ENCODE measurements at regions not wholly inside any gene's neighbourhood (a gene's known extent, or its start where the extent isn't known, plus 50 kb on each side); places are given as distances from the start of the nearest gene placed in this dataset.

GRCh38 chr1:235012436-235013210 is 116.0 kb downstream of the TOMM20 start:
- H3K36me3 Mint-ChIP-seq: no peaks in the 10 kb centered on the region
- H3K4me3 Mint-ChIP-seq: no peak overlapping the region
- H3K27me3 Mint-ChIP-seq (ENCODE audit: low read depth): no peaks in the 10 kb centered on the region
- H3K9me3 Mint-ChIP-seq: peaks cover 3% of the 10 kb centered on the region
- TF ChIP-seq CTCF (IDR thresholded peaks at IDR 0.05; ENCODE audit: unreplicated experiment): no peak
- H3K4me1 Mint-ChIP-seq: no peaks in the 10 kb centered on the region
- no peak overlapping the region for H3K27ac Mint-ChIP-seq
- DNase-seq (ENCODE audit: low spot score in 2 of 2, unreplicated experiment in 2 of 2): no peak

GRCh38 chr1:235011599-235012435 is 116.8 kb downstream of the TOMM20 start:
- Mint-ChIP-seq H3K36me3 (no peaks in the 10 kb centered on the region), H3K9me3 (peaks cover 3% of the 10 kb centered on the region), H3K27ac (no peak overlapping the region), H3K4me3 (no peak overlapping the region), H3K27me3 (ENCODE audit: low read depth) (no peaks in the 10 kb centered on the region), H3K4me1 (no peaks in the 10 kb centered on the region)
- TF ChIP-seq CTCF (IDR thresholded peaks at IDR 0.05; ENCODE audit: unreplicated experiment): no peak
- DNase-seq (ENCODE audit: low spot score in 2 of 2, unreplicated experiment in 2 of 2): no peak

GRCh38 chr1:235011064-235011598 is 117.5 kb downstream of the TOMM20 start:
- Mint-ChIP-seq H3K36me3 (no peaks in the 10 kb centered on the region), H3K4me1 (no peaks in the 10 kb centered on the region), H3K27ac (no peak overlapping the region), H3K27me3 (ENCODE audit: low read depth) (no peaks in the 10 kb centered on the region), H3K9me3 (peaks cover 3% of the 10 kb centered on the region), H3K4me3 (no peak overlapping the region)
- DNase-seq (ENCODE audit: low spot score in 2 of 2, unreplicated experiment in 2 of 2): no peak
- no peak for TF ChIP-seq CTCF (IDR thresholded peaks at IDR 0.05; ENCODE audit: unreplicated experiment)

- TF ChIP-seq CTCF (IDR thresholded peaks at IDR 0.05; ENCODE audit: unreplicated experiment): no peak
- H3K27me3 Mint-ChIP-seq (ENCODE audit: low read depth): no peaks in the 10 kb centered on the region
- no peaks in the 10 kb centered on the region for H3K36me3 Mint-ChIP-seq
- no peaks in the 10 kb centered on the region for H3K4me1 Mint-ChIP-seq
- H3K9me3 Mint-ChIP-seq: peaks cover 3% of the 10 kb centered on the region
- DNase-seq (ENCODE audit: low spot score in 2 of 2, unreplicated experiment in 2 of 2): no peak
- no peak overlapping the region for H3K4me3 Mint-ChIP-seq
- no peak overlapping the region for H3K27ac Mint-ChIP-seq
Observed at GRCh38 chr1:235009561-235010306, 118.9 kb downstream of the TOMM20 start.

GRCh38 chr1:235009074-235009473 is 119.6 kb downstream of the TOMM20 start:
- H3K4me1 Mint-ChIP-seq: no peaks in the 10 kb centered on the region
- H3K9me3 Mint-ChIP-seq: peaks cover 3% of the 10 kb centered on the region
- no peak overlapping the region for H3K27ac Mint-ChIP-seq
- TF ChIP-seq CTCF (IDR thresholded peaks at IDR 0.05; ENCODE audit: unreplicated experiment): no peak
- H3K36me3 Mint-ChIP-seq: no peaks in the 10 kb centered on the region
- DNase-seq (ENCODE audit: low spot score in 2 of 2, unreplicated experiment in 2 of 2): no peak
- no peaks in the 10 kb centered on the region for H3K27me3 Mint-ChIP-seq (ENCODE audit: low read depth)
- H3K4me3 Mint-ChIP-seq: no peak overlapping the region
